GM18870 (cell line): ENCODE measurements at regions not wholly inside any gene's neighbourhood (a gene's known extent, or its start where the extent isn't known, plus 50 kb on each side); places are given as distances from the start of the nearest gene placed in this dataset.

Experiments used
- ATAC-seq: cut with Tn5 transposase; IDR thresholded peaks from one replicate; pipeline ENCODE4 v1.9.1; 2021; ENCODE audit warnings: moderate library complexity; ENCODE audit not compliant: unreplicated experiment

DNA sequence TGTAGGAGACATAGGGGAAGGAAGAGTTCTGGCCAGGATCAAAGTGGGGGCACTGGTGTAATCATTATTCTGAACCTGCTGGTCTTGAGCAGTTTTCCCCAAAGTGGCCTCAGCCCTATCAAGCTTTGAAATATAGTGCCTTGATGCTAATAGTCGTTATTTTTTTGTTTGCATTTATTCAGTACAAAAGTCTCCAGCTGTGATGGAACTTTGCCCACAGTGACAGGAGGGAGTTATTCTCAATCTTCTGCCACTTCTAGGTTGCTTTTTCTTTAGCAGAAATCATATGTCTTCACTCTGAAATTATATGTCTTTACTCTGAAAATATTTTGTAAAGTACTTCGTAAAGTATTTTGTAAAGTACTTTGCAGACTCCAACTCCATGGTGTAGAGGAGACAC lies 93.1 kb downstream of the FAT3 start:
- ATAC-seq: no peak

DNA sequence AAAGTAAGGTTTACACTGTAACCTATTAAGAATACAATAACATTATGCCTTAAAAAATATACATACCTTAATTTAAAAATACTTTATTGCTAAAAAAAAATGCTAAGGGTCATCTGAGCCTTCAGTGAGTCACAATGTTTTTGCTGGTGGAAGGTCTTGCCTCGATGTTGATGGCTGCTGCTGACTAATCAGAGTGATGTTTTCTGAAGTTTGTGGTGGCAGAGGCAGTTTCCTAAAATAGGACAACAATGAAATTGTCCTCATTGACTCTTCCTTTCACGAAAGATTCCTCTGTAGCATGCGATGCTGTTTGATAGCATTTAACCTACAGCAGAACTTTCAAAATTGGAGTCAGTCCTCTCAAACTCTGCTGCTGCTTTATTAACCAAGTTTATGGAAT lies 97.6 kb downstream of the FAT3 start:
- no peak for ATAC-seq

DNA sequence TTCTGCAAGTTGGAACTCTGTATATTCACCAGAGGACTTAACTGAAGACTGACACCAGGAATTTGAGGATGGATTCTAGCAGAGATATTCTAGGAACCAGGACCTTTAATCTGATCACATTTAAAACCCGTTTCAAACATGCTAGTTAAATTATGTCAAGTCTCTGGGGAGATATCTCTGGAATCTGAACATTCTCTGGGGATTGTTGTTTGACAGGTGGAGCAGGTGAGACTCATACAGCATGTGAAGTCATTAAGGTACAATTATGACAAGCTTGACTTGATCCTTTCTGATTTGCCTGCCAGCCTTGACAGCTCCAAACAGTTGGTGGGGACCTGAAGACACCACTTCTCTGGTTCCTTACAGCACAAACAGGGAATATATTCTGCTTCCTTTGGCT lies 100.3 kb downstream of the FAT3 start:
- ATAC-seq: no peak

DNA sequence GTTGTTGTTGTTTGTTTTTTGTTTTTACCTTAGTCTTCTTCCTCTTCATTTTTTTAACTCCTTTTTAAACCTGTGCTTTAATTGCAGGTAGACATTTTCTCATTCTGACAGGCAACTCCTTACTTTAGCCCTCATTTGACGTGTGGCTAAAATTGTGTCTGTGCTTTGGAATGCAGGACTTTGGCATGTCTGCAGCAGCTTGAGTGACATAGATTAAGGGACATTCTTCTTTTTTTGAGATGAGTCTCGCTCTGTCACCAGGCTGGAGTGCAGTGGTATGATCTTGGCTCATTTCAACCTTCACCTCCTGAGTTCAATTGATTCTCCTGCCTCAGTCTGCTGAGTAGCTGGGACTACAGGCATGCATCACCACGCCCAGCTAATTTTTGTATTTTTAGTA lies 100.8 kb downstream of the FAT3 start:
- ATAC-seq: no peak

DNA sequence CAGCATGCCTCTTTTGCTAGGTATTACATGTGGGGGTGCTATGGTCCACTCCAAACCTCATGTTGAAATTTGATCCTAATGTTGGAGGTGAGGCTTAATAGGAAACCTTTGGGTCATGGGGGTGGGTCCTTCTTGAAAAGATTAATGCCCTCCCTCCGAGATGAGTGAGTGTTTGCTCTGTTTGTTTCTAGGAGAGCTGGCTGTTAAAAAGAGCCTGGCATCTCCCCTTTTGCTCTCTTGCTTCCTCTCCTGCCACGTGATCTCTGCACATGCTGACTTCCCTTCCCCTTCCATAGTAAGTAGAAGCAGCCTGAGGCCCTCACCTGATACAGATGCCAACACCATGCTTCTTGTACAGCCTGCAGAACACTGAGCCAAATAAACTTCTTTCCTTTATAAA lies 104.5 kb downstream of the FAT3 start:
- no peak for ATAC-seq

DNA sequence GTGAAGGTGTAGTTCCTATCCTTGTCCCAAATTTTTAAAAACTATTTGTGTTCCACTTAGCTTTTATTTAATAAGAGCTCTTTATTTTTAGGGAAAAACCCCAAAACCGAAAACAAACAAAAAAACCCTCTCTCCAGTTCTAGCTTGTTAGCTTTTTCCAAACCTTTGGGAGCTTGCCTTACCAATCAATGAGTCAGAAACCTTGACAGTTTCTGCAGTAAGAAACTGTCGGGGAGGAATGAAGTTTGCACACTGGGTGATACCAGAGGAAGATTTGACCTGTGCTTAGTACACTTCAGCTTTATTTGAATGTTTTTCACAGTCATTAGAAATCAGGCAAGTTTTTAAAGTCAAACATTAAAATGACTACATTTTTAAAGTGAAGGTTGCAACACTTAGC lies 105.0 kb downstream of the FAT3 start:
- no peak for ATAC-seq

DNA sequence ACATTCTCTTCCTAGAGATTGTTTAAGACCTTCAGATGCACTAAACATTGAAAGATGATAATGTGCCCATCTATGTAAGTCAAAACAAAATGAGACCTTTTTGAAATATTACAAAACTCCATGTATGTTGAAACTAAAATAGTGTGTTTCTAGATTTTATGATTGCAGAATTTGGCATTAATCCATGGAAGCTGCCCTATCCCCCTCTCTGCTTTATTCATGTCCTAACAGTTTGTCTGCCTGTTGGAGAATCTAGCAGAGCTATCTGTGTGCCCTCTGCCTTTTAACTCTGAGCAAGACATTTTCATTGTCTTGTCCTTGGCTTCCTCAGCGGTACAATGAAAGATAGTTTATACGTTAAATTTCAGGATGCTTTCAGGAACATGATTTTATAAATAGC lies 105.5 kb downstream of the FAT3 start:
- ATAC-seq: no peak

DNA sequence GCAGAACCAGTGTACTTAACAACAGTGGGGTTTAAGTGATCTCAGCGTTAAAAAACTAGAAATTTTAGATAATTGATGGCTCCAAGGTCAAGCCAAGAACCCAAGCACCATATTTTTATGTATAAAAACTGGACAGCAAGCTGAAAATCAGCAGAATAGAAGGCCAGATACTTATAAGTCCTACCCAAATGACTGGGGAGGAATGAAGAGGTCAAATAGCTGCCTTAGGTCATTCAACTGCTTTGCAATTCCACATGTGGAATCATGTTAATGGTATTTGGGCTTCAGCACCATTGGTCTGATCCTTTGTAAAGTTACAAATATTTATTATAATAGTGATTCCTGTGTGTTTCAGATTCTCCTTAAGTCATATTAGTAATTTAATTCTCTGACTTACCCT lies 108.4 kb downstream of the FAT3 start:
- no peak for ATAC-seq

DNA sequence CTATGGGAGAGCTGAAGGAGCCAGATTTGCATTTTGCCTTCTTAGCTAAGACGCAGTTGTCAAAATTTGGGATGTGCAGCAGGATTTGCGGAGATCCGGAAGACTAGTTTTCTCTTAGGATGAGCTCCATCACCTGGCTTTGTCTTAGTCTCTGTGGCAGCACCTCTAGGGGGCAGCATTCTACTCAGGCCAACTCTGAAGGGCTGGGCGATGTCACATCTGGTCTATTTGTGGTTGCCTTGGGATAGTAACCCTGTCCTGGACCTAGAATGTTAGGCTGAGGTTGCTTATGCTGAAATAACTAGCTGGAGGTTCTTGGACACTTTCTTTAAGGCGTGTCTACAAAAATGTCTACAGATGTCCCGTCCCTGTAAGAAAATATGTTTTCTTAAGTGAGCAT lies 116.2 kb downstream of the FAT3 start:
- ATAC-seq: no peak

DNA sequence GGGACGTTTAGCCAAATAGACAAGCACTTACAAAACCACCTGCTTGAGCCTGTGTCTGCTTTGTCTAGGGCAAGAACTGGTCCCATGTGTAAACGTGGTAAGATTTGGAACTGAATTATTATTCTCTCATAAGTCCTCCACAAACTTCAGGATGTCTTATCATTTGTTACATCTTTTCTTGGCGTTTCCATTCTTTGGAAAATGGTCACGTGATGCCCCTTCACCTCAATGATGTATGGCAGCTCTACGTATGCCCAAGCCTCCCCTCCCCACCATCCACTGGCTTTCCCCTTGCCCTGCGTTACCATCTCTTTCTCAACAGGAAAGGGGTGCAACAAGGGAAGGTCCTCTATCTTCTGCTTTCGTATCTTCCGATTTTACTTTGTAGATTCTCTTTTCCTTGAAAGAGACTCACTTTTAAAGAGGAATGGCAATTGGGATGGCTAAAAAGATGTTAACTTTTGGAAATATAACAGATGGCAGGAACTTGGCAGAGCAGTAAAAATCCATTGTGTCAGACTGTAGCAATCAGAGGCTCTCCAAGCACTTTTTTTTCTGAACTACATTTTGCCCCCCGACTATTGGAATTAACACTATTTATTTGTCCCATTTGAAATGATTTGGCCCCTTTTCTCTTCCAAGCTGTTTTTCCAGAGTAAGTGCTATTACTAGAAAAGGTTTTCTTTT lies 117.6 kb downstream of the FAT3 start:
- ATAC-seq: no peak

DNA sequence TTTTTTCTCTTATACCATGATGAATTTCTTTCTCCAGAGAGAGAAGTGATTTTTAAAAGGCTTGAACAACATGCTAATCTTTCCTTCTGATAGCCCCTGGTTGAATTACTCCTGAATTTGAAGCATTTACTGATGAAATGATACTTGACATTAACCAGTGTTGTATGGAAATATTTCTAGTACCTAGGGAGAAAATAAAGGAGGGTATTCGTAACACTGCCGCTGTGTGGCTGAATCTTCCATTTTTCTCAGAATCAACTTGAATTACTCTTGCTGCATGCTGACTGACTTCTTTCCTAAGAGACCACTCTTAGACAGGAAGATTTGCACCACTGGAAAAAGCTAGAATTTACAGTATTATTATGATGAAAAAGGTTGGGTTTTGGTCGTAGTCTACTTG lies 118.3 kb downstream of the FAT3 start:
- no peak for ATAC-seq

DNA sequence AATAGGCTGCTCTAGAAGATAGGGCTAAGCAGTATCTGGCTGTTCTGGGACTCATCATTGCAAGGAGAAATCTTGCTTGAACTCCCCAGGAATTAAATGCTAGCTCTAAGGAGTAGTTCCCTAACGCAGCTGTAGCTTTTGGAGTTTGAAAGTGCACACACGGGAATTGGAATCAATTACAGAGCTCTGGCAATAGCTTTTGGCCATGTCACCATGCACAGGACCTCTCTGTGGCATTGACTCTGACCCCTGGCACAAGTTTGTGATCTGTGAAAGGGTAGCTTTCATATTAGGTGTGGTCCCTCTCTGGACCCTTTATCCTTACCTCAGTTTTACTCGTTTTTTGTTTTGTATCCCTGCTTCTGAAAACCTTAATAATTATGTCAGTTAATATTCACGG lies 121.6 kb downstream of the FAT3 start:
- no peak for ATAC-seq

DNA sequence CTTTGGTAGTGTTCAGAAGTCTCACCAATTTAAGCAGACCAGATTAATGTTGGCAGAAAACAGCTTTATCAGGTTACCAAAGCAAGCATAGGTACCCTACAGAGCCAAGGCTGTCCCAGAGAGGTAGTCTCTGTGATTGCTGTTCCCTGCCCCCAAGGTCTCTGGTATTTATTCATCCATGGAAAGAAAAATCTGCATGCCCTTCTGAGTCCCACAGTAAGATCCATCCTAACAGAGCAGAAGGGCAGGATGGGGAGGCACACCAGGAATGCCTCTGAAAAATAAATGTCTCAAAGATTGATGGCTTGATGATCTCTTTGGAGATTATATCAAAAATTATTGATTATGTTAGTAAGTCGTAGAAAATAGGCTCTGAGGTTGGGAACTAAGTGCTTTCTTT lies 122.8 kb downstream of the FAT3 start:
- ATAC-seq: no peak

DNA sequence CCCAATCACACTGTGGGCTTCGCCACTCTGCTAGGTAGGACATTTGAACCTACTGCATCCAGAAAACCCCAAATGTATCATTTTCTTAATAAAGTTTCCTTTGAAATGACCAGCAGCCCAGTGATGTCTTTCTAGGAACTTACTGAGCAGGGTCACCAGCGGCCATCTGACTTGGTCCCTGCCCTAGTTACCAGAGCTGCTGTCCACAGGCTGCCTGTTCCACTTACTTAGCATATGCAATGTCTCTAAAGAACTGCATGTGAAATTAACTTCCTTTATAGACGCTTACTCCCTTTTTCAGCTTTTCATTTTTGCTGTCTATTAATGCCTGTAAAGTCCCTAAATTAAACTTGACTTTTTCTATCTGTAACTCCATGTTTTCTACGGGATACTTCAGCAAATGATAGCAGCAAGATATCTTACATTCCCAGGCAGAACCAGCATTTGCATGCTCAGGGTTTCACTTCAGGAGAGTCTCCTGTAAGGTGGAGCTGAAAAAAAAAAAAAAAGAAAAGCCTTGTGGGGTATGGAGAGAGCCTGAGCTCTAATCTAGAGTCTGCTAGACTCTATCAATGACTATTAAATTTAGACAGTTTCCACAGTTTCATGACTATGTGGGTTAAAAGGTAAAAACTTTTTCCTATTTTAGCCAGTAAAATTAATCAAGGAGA lies 125.0 kb downstream of the FAT3 start:
- no peak for ATAC-seq

DNA sequence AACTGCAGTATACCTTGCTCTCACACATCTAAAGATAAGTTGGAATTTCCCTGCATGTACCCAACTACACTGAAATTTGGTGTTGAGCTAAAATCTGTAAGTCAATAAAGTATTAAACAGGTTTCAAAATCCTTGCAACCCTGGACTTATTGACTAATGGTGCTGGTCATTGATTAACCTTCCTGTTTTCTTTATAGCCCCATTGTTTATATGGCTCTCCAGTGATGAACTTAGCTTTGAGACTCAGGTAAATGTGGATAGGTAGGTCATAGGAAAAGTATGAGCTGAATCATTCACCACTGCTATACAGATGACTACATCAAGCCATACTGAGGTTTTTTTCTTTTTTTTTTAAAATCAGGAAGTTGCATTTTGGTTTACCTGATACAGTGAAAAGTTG lies 132.7 kb downstream of the FAT3 start:
- no peak for ATAC-seq

DNA sequence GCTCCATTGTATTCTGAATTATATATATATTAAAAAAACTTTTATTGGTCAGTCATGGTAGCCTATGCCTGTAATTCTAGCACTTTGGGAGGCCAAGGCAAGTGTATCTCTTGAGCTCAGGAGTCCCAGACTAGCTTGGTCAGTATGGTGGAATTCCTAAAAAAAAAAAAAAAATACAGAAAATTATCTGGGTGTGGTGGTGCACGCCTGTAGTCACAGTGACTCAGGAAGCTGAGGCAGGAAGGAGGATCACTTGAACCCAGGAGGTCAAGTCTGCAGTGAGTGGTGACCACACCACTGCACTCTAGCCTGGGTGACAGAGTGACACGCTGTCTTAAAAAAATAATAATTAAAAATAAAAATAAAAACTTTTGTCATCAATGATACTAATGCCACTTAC lies 133.2 kb downstream of the FAT3 start:
- ATAC-seq: no peak

DNA sequence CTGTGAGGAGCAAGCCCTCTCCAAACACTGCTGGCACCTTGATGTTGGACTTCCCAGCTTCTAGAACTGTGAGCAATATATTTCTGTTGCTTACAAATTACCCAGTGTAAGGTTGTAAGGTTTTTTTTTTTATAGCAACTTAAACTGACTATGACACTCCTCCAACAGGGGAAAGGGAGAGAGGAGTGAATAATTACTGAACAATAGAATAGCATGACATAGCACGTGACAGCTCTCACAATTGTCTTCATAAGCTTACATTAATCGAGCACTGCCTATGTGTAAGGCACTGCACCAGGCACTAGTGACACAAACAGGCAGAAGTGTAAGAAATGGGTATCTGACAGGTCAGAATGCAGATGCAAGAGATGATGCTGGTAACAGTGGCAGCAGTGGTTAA lies 136.9 kb downstream of the FAT3 start:
- no peak for ATAC-seq

DNA sequence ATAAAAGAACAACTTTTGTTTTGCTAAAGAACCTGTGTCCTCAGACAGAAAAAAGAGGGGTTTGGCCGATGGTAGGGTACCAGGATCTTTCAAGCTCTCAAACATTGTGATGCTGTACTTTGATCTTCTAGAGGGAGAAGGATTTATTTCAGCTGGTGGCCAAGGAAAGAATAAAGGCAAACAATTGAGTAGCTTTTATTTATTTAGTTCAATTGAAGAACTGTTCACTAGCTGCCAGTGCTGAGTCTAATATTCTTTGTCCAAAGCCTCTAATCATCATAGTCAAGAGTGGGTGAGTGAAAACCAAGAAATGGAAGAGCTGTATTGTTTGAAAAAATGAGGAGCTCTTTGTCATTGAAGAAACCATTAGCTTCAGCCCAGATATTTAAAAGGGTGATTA lies 138.4 kb downstream of the FAT3 start:
- no peak for ATAC-seq

DNA sequence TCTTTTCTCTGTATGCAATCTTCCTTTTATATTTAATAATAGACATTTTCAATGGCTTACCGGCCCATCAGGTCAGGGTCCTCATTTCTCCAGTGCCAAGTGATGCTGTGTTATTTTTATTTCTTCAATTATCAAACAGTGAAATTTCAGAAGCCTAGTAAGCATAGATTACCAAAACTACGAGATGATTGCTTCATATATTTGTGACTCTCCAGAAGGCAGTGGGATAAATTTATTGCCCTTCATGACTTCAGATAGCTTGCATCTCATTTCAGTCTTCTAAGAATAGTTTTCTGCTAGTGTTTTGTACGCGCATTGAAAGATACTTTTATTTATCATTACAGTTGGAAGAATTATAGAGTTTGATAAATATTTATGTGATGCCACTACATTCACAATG lies 139.6 kb downstream of the FAT3 start:
- ATAC-seq: no peak

DNA sequence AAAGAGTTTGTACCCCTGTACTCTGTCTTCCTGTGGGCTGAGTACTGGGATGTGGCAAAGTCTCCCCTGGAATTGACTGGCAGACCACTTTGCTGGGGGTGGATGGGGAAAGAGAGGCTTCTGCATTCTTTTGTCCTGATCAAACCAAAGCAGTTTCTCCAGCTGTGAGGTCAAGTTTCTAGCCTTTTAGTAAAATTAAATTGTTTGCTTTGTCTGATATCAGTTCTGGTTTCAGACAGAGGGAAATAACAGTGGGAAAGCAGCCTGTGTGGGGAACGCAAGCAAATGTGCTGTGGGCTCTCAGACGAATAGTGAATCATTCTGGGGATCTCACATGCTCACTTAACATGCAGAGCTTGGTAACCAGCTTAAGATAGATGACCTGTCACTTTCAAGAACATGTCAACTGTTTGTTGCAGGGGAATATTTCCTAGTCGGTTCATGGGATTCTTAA lies 151.6 kb downstream of the FAT3 start:
- no peak for ATAC-seq

DNA sequence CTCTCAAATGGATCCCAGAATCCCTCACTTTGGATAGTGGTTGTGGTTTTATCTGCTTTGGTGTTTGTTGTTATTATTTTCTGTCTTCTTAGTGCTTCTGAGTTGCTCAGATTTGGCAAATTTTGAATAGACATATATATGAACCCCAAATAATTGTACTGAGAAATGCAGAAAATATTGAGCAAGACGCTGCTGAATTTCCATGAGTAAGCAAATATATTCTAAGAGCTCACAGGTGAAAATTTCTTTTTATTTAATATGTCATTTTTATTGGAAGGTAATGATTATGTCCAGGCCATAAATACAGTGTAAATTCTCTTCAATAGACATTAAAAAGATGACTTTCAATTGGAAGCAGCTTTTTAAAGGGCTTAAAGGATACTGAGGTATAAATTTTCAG lies 152.1 kb downstream of the FAT3 start:
- ATAC-seq: no peak

DNA sequence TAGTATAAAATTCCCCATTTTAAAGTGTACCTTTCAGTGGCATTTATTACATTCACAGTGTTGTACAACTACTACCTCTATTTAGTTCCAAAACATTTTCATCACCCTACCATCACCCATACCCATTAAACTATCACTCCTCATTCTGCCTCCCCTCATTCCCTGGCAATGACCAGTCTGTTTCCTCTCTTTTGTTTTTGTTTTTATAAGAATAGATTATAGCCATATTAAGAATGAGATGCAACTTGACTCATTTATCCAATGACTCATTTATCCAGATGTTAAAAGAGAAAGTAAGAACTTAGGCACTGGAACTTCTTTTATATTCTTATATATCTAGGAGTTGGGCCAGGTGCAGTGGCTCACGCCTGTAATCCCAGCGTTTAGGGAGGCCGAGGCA lies 156.3 kb downstream of the FAT3 start:
- no peak for ATAC-seq

DNA sequence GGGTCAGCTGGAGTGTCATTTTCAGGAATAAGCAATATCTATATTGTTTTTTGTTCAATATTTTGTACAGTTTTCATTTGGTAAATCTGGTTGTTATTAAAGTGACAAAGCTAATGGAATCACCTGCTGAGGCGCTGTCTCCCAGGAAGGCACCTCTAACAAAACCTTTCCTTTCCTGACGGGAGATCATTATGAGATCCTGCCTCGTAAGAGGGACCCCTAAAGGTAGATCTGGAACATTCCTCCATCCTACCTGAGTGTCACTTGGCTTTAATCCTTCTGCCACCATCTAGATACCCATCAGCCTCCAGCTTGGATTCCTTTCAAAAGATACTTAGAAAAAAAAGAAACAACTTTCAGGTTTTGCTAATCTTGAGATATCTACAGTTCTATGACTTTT lies 157.7 kb downstream of the FAT3 start:
- no peak for ATAC-seq
